Sigmoid colon (tissue), 6 donors: ENCODE measurements at regions not wholly inside any gene's neighbourhood (a gene's known extent, or its start where the extent isn't known, plus 50 kb on each side); places are given as distances from the start of the nearest gene placed in this dataset.

Source experiments
- DNase-seq: peaks from one replicate; pipeline ENCODE4 v3.0.0-alpha.2; 2019
- H3K27ac ChIP-seq, 4 donors: fragments of 200-600 bp; sonication (generic); one replicate each; pipeline ENCODE4 v1.5.1; 2016 to 2019; ENCODE audit warnings: mild to moderate bottlenecking in 1 of 4
- H3K27me3 ChIP-seq, 3 donors: fragments of 200-600 bp; sonication (generic); one replicate each; pipeline ENCODE4 v1.5.1; 2019; ENCODE audit warnings: mild to moderate bottlenecking in 1 of 3
- H3K36me3 ChIP-seq, 4 donors: fragments of 200-600 bp; sonication (generic); one replicate each; pipeline ENCODE4 v1.5.1; 2016 to 2019
- H3K4me1 ChIP-seq, 4 donors: fragments of 200-600 bp; sonication (generic); one replicate each; pipeline ENCODE4 v1.5.1; 2017 to 2019
- H3K4me3 ChIP-seq, 4 donors: fragments of 200-600 bp; sonication (generic); one replicate each; pipeline ENCODE4 v1.5.1; 2017 to 2019; ENCODE audit warnings: mild to moderate bottlenecking in 2 of 4, moderate library complexity in 1 of 4
- H3K9me3 ChIP-seq, 4 donors: fragments of 200-600 bp in 3 of 4; sonication (generic) in 3 of 4; one replicate each; pipeline versions ENCODE4 v1.5.1 to v1.6.1; 2013 to 2019
- CTCF ChIP-seq, 4 experiments: fragments of 450-650 bp in 3 of 4; fragments of 200-600 bp in 1 of 4; IDR thresholded peaks; one replicate each; pipeline ENCODE4 v1.5.1; 2016 to 2019; ENCODE audit warnings: antibody characterized with exemption in 4 of 4, mild to moderate bottlenecking in 3 of 4, moderate library complexity in 2 of 4
- EP300 ChIP-seq, 4 donors: sonication (generic); formaldehyde crosslinking; IDR thresholded peaks; one replicate each; pipeline ENCODE4 v1.6.1; 2017; ENCODE audit warnings: antibody characterized with exemption in 4 of 4
- POLR2A ChIP-seq, 2 donors: fragments of 450-650 bp; IDR thresholded peaks; one replicate each; pipeline ENCODE4 v1.6.1; 2016; ENCODE audit warnings: antibody characterized with exemption in 2 of 2, mild to moderate bottlenecking in 2 of 2, moderate library complexity in 2 of 2
- POLR2AphosphoS5 ChIP-seq, 4 donors: sonication (generic); formaldehyde crosslinking; IDR thresholded peaks; one replicate each; pipeline ENCODE4 v1.6.1; 2017; ENCODE audit warnings: antibody characterized with exemption in 4 of 4
- WGBS, 2 donors: extraction: QIAGEN DNeasy Blood & Tissue Kit; methylation state at CpG; one replicate each; pipeline ENCODE4 v1.1.7; 2013; 5-methylcytosine and 5-hydroxymethylcytosine counted together
- intact Hi-C: fragments of 100-400 bp; cut with DNase I; formaldehyde crosslinking; loops from one replicate; pipeline ENCODE4 v1.15.1; 2023
- donor health status: healthy with polysubstance abuse.
- donor health status: healthy.

GRCh38 chr13:34413538-34414210 is 528.4 kb upstream of the NBEA start:
- TF ChIP-seq POLR2AphosphoS5 (IDR thresholded peaks at IDR 0.05) (no peak), EP300 (IDR thresholded peaks at IDR 0.05) (no peak), POLR2A (IDR thresholded peaks at IDR 0.05) (no peak), CTCF (IDR thresholded peaks at IDR 0.05) (no peak)
- H3K4me1 ChIP-seq = peaks cover 0 to 3% (median 0%) of the 10 kb centered on the region in 4 donors
- WGBS, 2 donors = 78 to 86% methylated on average over 1 of the region's 1 CpG
- H3K27me3 ChIP-seq = no peaks in the 10 kb centered on the region
- no peak overlapping the region for H3K27ac ChIP-seq
- H3K36me3 ChIP-seq = no peaks in the 10 kb centered on the region
- no peaks in the 10 kb centered on the region for H3K9me3 ChIP-seq
- intact Hi-C loops = no loop called here
- no peak overlapping the region for H3K4me3 ChIP-seq
- no peak for DNase-seq

- no peak for DNase-seq
- Histone ChIP-seq H3K4me1 (peaks cover 0 to 3% (median 0%) of the 10 kb centered on the region in 4 donors), H3K27ac (no peak overlapping the region), H3K4me3 (no peak overlapping the region), H3K9me3 (no peaks in the 10 kb centered on the region), H3K36me3 (no peaks in the 10 kb centered on the region), H3K27me3 (no peaks in the 10 kb centered on the region)
- intact Hi-C loops = no loop called here
- 77 to 81% methylated on average over 4 of the region's 4 CpGs for WGBS, 2 donors
- TF ChIP-seq EP300 (IDR thresholded peaks at IDR 0.05) = no peak
- TF ChIP-seq CTCF (IDR thresholded peaks at IDR 0.05) = no peak
- no peak for TF ChIP-seq POLR2A (IDR thresholded peaks at IDR 0.05)
- no peak for TF ChIP-seq POLR2AphosphoS5 (IDR thresholded peaks at IDR 0.05)
Observed at GRCh38 chr13:34414616-34415015, 527.5 kb upstream of the NBEA start.

- H3K27ac ChIP-seq = no peak overlapping the region
- TF ChIP-seq POLR2AphosphoS5 (IDR thresholded peaks at IDR 0.05) (no peak), POLR2A (IDR thresholded peaks at IDR 0.05) (no peak), CTCF (IDR thresholded peaks at IDR 0.05) (no peak), EP300 (IDR thresholded peaks at IDR 0.05) (no peak)
- no peaks in the 10 kb centered on the region for H3K27me3 ChIP-seq
- peaks cover 0 to 3% (median 0%) of the 10 kb centered on the region in 4 donors for H3K4me1 ChIP-seq
- peak; percentile 80 for DNase-seq
- 72 to 77% methylated on average over 5 of the region's 5 CpGs for WGBS, 2 donors
- H3K9me3 ChIP-seq = no peaks in the 10 kb centered on the region
- no peaks in the 10 kb centered on the region for H3K36me3 ChIP-seq
- intact Hi-C loops = no loop called here
- H3K4me3 ChIP-seq = no peak overlapping the region
Observed at GRCh38 chr13:34416971-34417380, 525.1 kb upstream of the NBEA start.

GRCh38 chr13:34417896-34418295 is 524.2 kb upstream of the NBEA start:
- TF ChIP-seq POLR2A (IDR thresholded peaks at IDR 0.05) (no peak), EP300 (IDR thresholded peaks at IDR 0.05) (no peak), CTCF (IDR thresholded peaks at IDR 0.05) (no peak)
- intact Hi-C loops = no loop called here
- H3K27ac ChIP-seq = no peak overlapping the region
- no peaks in the 10 kb centered on the region for H3K4me1 ChIP-seq
- no peaks in the 10 kb centered on the region for H3K27me3 ChIP-seq
- whole genome bisulfite sequencing, 2 donors = 89% methylated on average over 4 of the region's 4 CpGs
- H3K36me3 ChIP-seq = no peaks in the 10 kb centered on the region
- no peak for DNase-seq
- H3K4me3 ChIP-seq = no peak overlapping the region
- H3K9me3 ChIP-seq = no peaks in the 10 kb centered on the region

GRCh38 chr13:34419025-34419424 is 523.0 kb upstream of the NBEA start:
- DNase-seq = no peak
- WGBS, 2 donors = 59 to 72% methylated on average over 5 of the region's 5 CpGs
- Histone ChIP-seq H3K36me3 (no peaks in the 10 kb centered on the region), H3K9me3 (no peaks in the 10 kb centered on the region), H3K27ac (no peak overlapping the region), H3K4me1 (no peaks in the 10 kb centered on the region), H3K27me3 (no peaks in the 10 kb centered on the region), H3K4me3 (no peak overlapping the region)
- no peak for TF ChIP-seq POLR2A (IDR thresholded peaks at IDR 0.05)
- TF ChIP-seq CTCF (IDR thresholded peaks at IDR 0.05) = no peak
- TF ChIP-seq POLR2AphosphoS5 (IDR thresholded peaks at IDR 0.05) = no peak
- no peak for TF ChIP-seq EP300 (IDR thresholded peaks at IDR 0.05)
- intact Hi-C loops = no loop called here
